PFSK-1 (cell line): ENCODE measurements at regions not wholly inside any gene's neighbourhood (a gene's known extent, or its start where the extent isn't known, plus 50 kb on each side); places are given as distances from the start of the nearest gene placed in this dataset.

Experiments used
- FOXP2 ChIP-seq: optimal IDR thresholded peaks from 2 replicates; pipeline ENCODE3; 2011; ENCODE audit warnings: borderline replicate concordance, control low read depth, inconsistent platforms; ENCODE audit not compliant: insufficient read depth; ENCODE audit errors: extremely low read length, extremely low read depth
- POLR2AphosphoS5 ChIP-seq: IDR thresholded peaks from 2 replicates; pipeline ENCODE4 v1.6.1; 2012; ENCODE audit warnings: low read depth, mild to moderate bottlenecking, control low read depth, low read length, moderate library complexity
- SIN3A ChIP-seq: IDR thresholded peaks from 2 replicates; pipeline ENCODE4 v1.6.1; 2012; ENCODE audit warnings: mild to moderate bottlenecking, low read length, moderate library complexity, borderline replicate concordance; ENCODE audit not compliant: insufficient read depth
- TAF1 ChIP-seq: IDR thresholded peaks from 2 replicates; pipeline ENCODE4 v1.6.1; 2012; ENCODE audit warnings: low read length, control low read depth, borderline replicate concordance; ENCODE audit not compliant: insufficient read depth
- TF ChIP-seq, protein P1 (sequence below), 2 experiments: IDR thresholded peaks; 2 replicates each; pipeline versions ENCODE4 v1.6.1 to v1.8.0; 2011 to 2012; ENCODE audit warnings: low read depth in 2 of 2, low read length in 2 of 2, control low read depth in 1 of 2, inconsistent platforms in 1 of 2, mild to moderate bottlenecking in 1 of 2, moderate library complexity in 1 of 2; ENCODE audit not compliant: insufficient read depth in 1 of 2

DNA sequence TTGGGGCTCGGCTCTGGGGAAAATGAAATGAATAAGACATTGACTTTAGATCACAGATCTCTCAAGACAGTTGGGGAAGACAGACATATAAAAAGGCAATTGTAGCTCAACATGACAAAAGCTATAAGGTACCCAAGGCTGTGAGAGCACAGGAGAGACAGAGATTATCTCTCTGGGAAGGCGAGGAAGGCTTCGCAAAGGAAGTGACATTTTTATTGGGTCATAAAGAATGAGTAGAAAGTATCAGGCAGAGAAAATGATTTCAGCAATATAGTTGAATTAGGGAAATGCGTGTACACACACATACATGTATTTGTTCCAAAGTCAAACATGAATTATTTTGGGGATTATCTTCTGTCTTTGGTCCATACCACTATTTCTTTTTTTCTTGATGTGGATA, 381.8 kb upstream of the ADAMTSL1 start:
- TF ChIP-seq TAF1 (no peak), FOXP2 (no peak), POLR2AphosphoS5 (no peak), SIN3A (no peak)
- TF ChIP-seq, protein P1, sequence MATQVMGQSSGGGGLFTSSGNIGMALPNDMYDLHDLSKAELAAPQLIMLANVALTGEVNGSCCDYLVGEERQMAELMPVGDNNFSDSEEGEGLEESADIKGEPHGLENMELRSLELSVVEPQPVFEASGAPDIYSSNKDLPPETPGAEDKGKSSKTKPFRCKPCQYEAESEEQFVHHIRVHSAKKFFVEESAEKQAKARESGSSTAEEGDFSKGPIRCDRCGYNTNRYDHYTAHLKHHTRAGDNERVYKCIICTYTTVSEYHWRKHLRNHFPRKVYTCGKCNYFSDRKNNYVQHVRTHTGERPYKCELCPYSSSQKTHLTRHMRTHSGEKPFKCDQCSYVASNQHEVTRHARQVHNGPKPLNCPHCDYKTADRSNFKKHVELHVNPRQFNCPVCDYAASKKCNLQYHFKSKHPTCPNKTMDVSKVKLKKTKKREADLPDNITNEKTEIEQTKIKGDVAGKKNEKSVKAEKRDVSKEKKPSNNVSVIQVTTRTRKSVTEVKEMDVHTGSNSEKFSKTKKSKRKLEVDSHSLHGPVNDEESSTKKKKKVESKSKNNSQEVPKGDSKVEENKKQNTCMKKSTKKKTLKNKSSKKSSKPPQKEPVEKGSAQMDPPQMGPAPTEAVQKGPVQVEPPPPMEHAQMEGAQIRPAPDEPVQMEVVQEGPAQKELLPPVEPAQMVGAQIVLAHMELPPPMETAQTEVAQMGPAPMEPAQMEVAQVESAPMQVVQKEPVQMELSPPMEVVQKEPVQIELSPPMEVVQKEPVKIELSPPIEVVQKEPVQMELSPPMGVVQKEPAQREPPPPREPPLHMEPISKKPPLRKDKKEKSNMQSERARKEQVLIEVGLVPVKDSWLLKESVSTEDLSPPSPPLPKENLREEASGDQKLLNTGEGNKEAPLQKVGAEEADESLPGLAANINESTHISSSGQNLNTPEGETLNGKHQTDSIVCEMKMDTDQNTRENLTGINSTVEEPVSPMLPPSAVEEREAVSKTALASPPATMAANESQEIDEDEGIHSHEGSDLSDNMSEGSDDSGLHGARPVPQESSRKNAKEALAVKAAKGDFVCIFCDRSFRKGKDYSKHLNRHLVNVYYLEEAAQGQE (IDR thresholded peaks at IDR 0.05; ENCODE audit: insufficient read depth in 1 of 2, low read depth in 2 of 2, low read length in 2 of 2): no peak

DNA sequence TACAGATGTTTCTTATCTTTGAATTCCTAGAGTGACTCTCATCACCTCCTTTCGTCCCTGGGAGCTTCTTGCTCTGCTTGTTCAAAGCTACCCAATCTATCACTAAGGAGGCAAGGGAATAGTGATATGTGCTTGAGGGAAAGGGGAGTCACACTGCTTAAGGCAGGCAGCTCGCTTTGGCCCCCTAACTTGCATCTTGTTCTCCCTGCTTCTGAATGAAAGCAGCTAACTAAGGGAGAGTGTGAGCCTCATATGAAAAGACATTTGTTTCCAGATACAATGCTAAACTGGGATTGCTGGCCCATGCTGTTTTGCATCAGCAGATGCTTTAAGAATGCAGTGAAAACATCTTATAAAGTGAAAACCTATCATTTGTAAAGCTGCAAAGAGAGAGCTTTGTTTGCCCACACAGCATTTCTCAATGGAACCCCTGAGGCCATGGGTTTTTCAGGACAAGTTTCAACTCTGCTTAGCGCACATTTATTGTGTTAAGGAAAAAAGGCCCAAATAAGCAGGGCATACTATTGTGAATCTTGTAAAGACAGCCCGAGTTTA, 367.9 kb upstream of the ADAMTSL1 start:
- TF ChIP-seq SIN3A (no peak), TAF1 (no peak)
- TF ChIP-seq, protein P1 (IDR thresholded peaks at IDR 0.05; ENCODE audit: insufficient read depth in 1 of 2, low read depth in 2 of 2, low read length in 2 of 2): no peak

DNA sequence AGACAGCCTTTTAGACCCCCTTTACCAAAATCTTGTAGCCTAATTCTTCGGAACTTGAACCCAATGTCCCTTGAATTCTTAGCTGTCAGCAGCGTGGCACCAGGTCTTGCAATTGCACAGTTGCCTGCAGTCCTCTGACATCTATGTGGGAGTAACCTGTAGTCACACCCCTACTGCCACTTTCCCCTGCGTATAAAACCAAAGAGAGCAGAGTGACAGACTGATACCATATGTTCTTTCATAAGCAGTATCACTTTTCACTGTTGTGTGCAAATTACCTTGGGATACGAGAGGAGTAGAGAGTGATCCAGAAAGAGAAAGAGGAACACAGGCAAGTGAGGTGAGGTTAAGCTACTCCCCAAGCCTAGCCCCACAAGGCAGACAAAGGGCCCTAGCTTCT, 364.3 kb upstream of the ADAMTSL1 start:
- TF ChIP-seq, protein P1 (IDR thresholded peaks at IDR 0.05; ENCODE audit: insufficient read depth in 1 of 2, low read depth in 2 of 2, low read length in 2 of 2): no peak
- TF ChIP-seq FOXP2: no peak
- TF ChIP-seq SIN3A: no peak
- TF ChIP-seq POLR2AphosphoS5: no peak
- TF ChIP-seq TAF1: no peak

DNA sequence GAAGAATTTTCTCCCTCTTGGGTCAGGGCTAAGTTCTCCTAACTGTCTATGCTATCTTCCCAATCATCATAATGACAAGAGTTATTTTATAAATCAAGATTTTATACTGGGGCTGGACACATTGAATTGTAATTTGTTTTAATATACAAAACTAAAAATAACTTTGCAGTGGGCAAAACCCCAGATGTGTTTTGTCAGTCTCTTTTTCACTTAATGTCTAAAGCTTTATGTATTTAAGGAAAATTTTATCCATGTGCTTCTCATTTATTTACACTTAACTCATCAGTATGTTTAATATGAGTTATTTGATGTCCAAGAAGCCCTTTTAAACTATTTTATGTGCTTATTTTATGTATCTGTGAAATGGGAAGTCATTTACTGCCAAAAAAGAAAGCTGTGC, 362.8 kb upstream of the ADAMTSL1 start:
- no peak for TF ChIP-seq TAF1
- TF ChIP-seq FOXP2: no peak
- no peak for TF ChIP-seq POLR2AphosphoS5
- TF ChIP-seq, protein P1 (IDR thresholded peaks at IDR 0.05; ENCODE audit: insufficient read depth in 1 of 2, low read depth in 2 of 2, low read length in 2 of 2): no peak
- no peak for TF ChIP-seq SIN3A
